ENCODE measurements at regions not wholly inside any gene's neighbourhood (a gene's known extent, or its start where the extent isn't known, plus 50 kb on each side); places are given as distances from the start of the nearest gene placed in this dataset.

DNA sequence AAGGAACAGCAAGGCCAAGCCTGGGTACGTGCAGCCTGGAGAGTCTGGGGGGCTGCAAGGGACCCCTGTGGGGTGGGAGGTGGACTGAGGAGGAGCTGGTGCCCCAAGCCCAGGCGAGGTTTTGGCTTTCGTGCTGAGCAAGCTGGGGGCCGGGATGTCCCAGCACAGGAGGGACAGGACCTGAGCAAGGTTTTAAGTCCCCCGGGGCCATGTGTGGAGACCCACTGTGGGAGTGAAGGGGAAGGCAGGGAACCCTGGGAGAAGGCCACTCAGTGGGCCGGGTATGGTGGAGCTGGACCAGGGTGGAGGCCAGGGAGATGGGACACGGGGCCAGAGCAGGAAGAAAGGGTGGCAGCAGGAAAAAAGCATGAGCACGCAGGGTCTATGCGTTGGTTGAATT, 419.2 kb upstream of the SULF2 start:
- no peak for DNase-seq (ENCODE audit: low spot score)

DNA sequence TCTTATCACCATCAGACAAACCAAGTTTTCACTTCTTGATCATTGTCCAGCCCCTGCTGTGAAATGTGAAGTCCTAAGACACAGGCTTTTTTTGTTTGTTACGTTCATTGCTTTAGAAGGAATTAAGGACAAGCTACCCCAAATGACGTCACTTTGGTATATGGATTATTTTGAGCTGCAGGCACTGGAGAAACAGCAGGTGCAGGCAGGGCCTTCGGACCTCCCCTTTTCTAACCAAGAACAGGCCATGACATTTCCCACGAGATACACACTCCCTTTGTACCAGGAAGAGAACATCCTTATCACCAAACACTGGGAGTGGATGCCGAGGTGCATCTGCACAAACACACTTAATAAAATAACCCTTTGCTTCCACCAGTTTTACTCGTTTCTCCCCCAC, 418.0 kb upstream of the SULF2 start:
- DNase-seq (ENCODE audit: low spot score), result no peak

DNA sequence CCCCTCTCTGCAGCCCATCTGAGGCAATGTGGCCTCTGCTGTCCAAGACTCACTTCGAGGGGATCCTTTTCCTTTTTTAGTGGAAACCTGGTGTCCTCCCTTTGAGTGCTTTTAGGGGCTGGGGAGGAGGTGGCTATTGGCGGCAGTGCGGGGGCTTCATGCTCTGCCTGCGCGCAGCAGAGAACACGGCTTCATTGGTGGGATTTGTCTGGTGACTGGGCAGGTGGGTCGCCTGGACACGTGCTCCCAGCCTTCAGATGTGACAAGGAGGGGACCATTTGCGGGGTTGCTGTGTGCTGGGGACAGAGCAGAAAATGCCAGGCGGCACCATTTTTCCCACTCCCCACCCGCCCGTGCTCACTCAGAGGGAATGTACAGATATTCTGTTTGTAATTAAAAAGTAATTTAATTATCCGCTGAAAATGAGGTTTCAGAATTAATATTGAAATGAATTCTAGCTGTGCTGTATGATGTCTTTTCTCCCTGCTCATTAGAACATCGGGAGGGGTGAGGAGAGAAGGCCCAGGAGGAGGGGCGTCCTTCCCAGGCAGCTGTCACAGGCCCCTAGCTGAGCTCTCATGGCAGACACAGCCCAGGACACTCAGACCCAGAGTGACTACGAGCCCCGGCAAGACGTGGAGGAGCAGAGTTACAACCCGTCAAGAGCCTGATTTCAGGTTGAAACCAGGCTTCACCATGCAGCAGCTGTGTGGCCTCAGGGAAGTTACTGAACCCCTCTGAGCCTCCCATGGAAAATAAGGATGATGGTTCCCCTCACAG, 417.2 kb upstream of the SULF2 start:
- no peak for DNase-seq (ENCODE audit: low spot score)

DNA sequence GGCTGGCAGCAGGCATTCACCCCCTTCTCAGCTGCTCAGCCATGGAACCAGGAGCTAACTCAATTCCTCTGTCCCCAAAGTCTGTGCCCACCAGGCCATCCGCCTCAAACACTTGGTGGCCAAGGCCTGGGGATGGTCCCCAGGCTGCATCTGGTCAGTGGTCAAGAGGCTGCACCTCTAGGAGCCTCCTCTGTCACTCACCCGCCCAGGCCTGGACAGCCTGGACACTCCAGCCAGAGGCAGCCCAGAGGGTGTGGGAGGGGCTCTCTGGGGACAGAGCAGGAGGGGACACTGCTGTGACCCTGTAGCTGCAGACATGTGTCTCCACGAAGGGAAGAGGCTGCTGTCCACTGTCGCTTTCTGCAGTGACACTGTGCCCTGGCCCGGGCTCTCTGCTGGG, 416.6 kb upstream of the SULF2 start:
- DNase-seq (ENCODE audit: low spot score), result no peak

DNA sequence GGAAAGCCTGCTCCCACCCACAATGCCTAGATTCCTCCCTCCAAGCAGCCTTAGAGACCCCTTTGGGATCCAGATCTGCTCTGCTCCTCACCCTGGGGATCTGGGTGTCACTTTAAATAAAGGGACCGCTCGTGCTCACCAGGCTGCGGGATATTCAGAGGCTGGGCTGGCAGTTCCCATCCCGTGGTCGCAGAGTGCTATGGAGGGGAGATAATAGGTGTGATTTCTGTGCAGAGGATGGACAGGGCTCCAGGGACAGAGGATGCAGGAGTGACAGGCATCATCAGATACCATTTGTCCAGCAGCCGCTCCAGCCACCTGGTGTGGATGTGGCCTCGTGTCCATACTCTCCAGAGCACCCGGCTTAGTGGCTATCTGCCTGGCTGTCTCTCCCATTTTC, 415.9 kb upstream of the SULF2 start:
- no peak for DNase-seq (ENCODE audit: low spot score)

DNA sequence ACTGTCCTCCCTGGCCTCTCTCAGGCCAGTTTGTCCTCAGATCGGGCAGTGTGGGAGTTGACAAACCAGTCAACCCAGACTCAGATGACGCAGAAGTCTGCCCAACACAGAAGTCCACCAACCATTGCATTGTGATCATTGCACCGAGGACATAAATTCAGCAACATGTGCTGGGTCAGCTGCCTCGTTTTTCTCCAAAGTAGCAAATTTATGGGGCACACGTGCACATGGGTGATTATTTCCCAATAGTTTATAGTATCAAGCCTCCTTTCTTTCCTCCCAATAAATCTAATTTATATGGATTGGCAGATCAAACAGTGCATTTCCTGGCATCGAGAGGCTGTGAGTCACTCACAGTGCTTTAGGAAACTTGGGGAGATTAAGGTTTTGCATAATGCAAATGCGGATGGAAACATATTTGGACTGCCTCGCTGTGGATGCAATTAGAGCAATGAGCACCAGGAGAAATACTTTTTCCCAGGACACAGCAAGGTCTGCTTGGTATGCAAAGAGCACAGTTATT, 413.7 kb upstream of the SULF2 start:
- DNase-seq (ENCODE audit: low spot score), result no peak

DNA sequence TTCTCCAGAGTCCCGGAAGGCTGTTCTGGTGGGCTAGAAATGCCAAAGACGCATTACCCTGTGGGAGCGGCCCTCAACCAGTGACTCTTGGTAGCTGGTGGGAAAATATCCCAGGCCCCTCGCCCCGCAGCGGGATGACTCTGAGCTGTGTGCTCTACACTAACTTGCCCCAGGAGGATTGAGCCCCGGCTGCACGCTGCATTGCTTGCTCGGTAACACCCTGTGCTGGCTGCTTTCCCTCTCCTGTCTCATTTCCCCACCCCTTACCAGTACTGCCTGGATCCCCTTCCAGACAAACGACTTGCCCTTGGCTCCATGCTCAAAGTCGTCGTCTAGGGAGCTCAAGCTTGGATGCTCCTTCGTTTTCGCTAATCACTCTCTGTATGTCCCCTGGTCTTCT, 411.8 kb upstream of the SULF2 start:
- no peak for DNase-seq (ENCODE audit: low spot score)

DNA sequence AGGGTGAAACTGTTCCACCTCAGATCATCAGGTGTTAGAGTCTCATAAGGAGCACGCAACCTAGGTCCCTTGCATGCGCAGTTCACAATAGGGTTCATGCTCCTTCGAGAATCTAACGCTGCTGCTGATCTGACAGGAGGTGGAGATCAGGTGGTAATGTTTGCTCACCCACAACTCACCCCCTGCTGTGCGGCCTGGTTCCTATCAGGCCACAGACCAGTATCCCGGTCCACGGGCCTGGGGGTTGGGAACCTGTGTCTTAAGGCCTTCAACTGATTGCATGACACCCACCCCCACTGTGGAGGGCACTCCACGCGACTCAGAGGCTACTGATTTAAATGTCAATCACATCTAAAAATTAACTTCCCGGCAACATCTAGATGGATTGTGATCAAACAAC, 411.2 kb upstream of the SULF2 start:
- no peak for DNase-seq (ENCODE audit: low spot score)

DNA sequence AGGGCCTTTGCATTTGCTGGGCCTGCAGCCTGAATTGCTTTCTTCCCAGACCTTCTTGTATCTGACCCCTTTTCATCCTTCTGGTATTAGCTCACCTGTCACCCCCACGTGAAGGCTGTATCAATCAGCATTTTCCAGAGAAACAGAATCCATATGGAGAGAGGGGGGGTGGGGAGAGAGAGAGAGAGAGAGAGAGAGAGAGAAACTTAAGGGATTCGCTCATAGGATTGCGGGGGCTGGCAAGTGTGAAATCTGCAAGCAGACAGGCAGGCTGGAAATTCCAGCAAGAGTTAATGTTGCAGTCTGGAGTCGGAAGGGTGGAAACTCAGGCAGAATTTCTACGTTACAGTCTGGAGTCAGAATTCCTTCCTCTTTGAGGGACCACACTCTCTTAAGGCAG, 410.7 kb upstream of the SULF2 start:
- DNase-seq (ENCODE audit: low spot score), result no peak

DNA sequence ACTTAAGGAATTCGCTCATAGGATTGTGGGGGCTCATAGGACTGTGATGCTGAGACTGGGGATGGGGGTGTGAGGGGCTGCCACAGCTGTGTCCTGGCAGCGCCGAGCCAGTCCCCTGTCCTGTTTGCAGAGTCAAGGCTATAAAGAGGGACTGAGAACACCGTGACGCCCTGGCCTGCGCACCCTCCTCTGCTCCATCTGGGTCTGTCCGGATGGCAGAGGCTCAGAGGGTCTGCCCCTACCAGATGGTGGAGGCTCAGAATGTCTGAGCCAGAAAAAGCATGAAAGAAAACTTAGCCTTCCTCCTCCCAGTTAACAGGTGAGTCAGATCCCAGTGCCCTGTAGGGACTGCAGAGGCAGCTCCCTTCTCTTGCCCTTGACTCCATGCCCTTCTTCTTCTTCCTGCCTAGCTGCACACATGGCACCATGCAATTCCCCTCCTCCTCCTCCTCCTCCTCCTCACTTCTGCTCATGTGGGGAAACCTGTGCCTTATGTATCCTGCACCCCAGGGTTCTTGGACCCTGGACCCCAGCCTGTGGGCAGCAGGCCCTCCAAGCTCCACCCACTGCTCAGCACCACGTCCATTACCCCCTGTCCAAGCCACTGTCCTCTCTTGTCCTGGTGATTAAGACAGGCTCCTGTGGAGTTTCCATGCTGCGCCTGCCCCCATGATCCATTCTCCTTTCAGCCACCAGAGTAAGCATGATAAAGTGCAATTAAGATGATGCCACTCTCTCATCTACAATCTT, 410.0 kb upstream of the SULF2 start:
- no peak for DNase-seq (ENCODE audit: low spot score)

DNA sequence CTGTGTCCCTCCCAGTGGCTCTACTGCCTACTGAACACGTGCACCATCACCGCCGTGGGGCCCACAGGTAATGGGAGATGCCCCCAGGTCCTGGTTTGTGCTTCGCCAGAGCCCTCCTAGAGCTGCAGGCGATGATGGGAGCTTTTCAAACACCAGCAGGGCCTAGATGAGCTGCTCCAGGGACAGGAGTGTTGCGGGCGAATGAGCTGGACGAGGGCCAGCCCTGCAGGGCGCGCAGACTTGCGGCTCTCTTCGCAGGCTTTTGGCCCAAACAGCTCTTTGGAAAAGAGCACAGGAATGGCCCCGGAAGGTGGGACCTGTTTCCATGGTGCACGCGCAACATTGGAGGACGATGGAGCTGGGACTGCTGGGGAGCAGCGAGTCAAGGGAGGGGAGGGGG, 409.3 kb upstream of the SULF2 start:
- DNase-seq (ENCODE audit: low spot score), result no peak

DNA sequence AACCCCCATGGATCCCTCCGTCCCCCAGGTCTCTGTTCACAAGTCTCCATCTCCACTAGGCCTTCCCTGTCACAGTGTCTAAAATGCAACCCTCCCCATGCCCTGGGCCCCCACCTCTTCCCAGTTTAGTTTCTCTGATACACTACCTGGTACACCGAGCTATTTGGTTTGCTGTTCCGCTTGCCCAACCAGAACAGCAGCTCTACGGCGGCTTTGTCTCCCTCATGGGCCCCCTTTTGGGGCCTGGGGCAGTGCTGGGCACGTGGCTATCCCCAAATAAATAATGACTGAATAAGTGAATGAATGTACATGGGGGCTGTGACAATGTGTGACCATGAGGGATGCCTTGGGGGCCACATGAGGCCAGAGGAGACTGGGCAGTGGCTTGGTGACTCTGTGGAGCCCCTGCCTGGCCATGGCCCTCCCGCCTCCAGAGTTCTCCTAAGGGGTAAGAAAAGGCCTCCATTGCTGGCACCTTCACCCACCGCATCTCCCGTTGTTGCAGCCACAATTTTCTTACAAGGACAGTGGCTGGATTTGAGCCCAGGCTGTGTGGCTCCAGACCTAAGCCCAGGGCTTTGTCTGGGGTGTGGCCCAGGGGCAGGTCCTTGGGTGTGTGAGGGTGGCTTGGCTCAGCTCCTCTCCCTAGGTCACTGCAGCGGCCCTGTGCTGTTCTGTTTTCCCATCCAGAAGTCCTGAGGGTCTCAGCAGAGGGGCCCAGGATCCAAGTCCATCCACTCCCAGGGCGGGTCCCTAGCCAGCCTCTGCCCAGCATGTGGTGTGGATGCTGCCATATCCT, 408.5 kb upstream of the SULF2 start:
- no peak for DNase-seq (ENCODE audit: low spot score)

DNA sequence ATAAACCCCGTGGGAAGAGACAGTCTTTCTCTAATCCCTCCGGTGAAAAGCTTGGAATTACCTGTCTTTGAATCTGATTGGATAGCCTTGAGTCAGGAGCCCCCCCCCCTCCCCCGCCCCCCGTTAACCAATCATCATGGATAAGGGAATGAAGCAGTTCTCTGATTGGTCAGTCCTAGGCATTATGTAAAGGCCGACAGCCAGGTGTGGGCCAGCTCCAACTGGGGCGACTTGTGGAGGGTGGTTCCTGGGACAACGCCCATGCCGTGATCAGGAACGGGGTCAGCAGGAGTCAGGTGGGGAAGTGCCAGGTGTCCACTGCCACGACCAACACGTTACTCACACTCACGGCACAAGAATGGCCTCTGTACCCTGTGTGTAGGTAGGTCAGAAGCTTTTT, 406.8 kb upstream of the SULF2 start:
- no peak for DNase-seq (ENCODE audit: low spot score)

DNA sequence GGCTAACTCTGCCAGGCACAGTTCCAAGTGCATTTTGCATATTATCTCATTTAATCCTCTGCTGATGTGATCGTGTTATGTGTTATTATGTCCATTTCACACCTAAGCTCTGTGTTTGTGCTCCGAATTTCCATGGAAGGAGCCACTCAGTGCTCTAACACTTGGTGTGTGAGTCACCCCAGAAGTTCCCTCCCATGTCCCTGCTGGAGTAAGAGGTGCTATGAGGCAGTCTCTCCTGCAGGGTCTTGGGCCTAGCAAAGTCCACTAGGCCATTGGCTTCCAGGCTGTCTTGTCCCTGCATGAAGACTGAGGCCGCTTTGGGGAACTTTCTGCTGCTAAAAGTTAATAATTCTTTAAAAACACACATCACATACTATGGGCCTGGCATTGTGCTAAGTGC, 405.9 kb upstream of the SULF2 start:
- DNase-seq (ENCODE audit: low spot score), result no peak

DNA sequence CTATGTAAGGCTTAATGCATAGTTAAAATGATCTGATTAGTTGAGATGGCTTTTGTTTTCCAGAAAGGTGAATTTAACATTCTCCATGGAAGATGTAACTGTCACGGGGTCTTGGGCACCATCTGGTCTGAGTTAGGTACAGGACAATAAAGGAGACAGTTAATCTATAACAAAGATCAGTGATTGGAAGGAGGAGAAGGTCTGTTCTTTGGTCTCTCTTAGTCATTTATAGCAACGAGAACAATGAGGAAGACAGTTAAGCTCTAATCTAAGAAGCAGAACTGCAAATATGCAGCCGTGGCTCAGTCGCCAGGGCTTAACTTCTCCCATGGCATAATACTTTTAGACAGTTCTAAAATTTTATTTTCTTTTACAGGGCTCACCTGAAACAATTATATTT, 405.5 kb upstream of the SULF2 start:
- DNase-seq (ENCODE audit: low spot score), result no peak

DNA sequence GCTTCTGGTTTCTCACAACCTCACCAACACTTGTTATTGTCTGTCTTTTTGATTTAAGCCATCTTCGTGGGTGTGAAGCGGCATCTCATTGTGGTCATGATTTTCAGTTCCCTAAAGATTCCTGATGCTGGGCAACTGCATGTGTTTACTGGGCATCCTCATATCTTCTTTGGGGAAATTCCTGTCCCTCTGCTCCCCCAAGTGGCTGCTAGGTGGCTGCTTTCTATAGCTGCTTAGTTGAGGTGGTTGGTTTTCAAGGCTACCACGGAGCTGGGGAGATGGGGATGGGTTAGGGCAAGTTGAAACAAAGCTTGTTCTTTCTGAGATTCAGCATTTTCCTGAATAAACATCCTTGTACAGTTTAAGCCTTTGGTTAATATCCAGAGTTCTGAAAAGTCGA, 403.9 kb upstream of the SULF2 start:
- peak; percentile 31 for DNase-seq (ENCODE audit: low spot score)

DNA sequence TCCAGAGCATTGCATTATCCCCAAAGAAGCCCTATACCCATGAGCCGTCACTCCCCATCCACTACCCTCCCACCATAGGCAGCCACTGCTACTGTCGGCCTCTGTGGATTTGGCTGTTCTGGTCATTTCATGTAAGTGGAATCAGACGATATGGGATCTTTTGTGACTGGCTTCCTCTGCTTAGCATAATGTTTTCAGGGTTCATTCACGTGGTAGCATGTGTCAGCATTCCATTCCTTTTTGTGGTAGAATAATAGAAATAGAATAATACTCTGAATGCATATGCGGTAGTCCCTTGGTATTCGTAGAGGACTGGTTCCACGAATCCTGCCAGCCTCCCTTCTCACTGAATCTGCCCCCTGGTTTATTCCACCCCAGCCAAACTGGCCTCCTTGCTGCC, 402.6 kb upstream of the SULF2 start:
- no peak for DNase-seq (ENCODE audit: low spot score)

DNA sequence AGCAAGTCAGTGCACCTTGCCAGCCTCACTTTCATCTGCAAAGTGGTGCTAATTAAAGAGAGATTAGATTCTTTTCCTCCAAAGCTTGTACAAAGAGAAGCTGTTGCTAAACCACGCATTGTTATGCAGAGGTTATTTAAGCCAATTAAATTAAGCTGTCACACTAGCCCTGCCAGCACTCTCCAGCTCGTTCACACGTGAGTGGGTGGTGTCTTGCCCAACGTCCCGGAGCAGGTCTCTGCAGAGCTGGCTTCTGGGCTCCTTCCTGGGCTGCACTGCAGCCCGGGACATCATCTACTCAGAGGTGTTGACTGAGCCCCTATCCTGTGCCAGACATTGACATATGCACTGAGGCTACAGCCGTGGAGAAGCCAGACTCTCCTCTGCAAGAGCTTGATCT, 401.6 kb upstream of the SULF2 start:
- DNase-seq (ENCODE audit: low spot score), result no peak

DNA sequence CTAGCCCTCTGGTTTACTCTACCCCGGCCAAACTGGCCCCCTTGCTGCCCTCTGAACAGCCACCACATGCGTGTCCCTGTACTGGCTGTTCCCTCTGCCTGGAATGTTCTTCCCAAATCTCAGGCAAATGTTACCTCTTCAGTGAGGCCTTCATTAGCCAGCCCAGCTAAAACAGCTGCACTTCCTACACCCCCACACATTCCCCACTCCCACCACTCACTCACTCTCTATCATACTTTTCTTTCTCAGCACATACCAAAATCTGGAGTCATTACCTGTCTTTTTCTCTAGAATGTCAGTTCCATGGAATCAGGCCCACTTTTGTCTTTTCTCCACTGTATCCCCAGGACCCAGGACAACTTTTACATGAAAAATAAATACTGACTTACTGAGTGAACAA, 401.2 kb upstream of the SULF2 start:
- DNase-seq (ENCODE audit: low spot score), result no peak

DNA sequence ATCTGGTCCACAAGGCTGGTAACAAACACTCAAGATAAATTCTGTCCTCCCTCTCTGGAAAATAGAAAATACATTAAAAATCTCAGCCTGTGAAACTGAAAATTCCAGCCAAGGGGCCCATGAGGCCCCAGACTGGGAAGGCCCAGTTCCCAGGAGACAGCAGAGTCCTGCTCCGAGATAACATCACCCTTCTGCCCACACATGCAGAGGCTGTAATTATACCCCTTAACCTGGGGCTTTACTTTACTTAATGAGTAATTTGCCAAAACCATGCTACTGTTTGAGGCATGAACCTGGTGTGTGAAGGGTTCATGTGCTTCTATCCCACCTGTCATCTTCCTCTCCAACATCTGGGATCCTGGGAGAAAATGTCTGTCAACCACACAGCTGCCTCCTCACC, 398.9 kb upstream of the SULF2 start:
- DNase-seq (ENCODE audit: low spot score), result no peak

DNA sequence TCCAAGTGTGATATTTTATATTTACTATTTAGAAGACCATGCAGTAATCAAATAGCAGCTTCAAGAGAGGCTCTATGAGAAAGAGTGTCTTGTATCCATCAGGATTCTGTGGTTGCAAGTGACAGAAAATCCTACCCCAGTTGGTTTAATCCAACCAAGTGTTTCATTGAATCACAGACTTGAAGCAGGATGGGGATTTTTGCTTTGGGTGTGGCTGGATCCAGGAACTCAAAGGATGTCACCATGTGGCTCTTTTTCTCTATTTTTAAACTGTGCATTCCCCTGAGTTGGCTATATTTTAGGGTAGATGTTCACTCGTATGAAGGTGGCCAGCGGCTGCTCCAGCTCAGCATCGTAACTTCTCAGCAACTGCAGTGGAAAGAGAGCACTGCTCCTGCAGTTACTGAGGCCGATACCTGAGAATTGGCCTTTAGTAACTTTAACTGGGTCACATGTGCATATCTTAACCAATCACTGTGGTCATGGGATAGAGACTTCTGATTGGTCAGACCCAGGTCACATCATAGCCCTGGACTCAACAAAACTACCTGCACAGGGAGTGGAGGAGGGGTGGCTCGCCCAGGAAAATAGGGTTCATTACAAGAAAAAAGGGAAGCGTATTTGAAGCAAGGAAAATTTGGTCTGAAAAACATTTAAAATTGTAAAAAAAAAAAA, 396.1 kb upstream of the SULF2 start:
- no peak for DNase-seq (ENCODE audit: low spot score)

DNA sequence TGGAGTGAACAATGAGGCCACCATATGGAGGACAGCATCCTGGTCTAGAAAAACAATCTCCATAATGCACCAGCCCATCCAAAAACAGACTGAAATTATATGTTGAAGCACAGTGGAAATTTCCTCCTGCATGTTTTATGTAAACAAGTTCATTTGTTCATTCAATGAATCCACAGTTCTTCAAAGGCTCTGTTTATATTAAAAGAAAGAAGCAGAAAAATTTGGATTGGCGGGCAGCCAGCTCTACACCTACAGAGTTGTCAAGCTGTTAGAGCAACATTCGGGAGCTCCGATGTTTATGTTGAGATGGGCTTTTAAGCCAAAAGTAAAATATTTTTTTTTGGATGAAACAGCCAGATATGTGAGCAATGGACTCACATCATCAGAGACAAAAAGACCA, 395.3 kb upstream of the SULF2 start:
- no peak for DNase-seq (ENCODE audit: low spot score)
